ENCODE measurements at regions not wholly inside any gene's neighbourhood (a gene's known extent, or its start where the extent isn't known, plus 50 kb on each side); places are given as distances from the start of the nearest gene placed in this dataset.

- Histone ChIP-seq H3K9ac (ENCODE audit: control insufficient read depth, extremely low read depth, insufficient read depth, low read length) (no peak overlapping the region), H3K4me3 (ENCODE audit: control insufficient read depth in 2 of 3, extremely low read depth in 1 of 3, insufficient read depth in 2 of 3, low read depth in 1 of 3, low read length in 3 of 3) (no peak overlapping the region), H3K9me1 (ENCODE audit: control insufficient read depth, extremely low read depth, insufficient read depth, low read length) (no peaks in the 10 kb centered on the region), H3K79me2 (ENCODE audit: control insufficient read depth, insufficient read depth, low read length) (no peaks in the 10 kb centered on the region), H3K27ac (ENCODE audit: control insufficient read depth, insufficient read depth, low read length) (no peak overlapping the region), H3K27me3 (ENCODE audit: control insufficient read depth, extremely low read depth, insufficient read depth, low read length) (no peaks in the 10 kb centered on the region), H2AFZ (ENCODE audit: control insufficient read depth, low read length) (no peak overlapping the region), H3K4me1 (ENCODE audit: control insufficient read depth, extremely low read depth, insufficient read depth, low read length) (no peaks in the 10 kb centered on the region), H3K36me3 (ENCODE audit: control insufficient read depth in 2 of 2, extremely low read depth in 1 of 2, insufficient read depth in 2 of 2, low read length in 2 of 2) (no peaks in the 10 kb centered on the region), H3K4me2 (ENCODE audit: control insufficient read depth, extremely low read depth, insufficient read depth, low read depth, low read length) (no peak overlapping the region), H4K20me1 (ENCODE audit: control insufficient read depth, extremely low read depth, insufficient read depth, low read length) (no peaks in the 10 kb centered on the region), H3K9me3 (ENCODE audit: control insufficient read depth, low read depth, low read length) (peaks cover 6% of the 10 kb centered on the region)
- FAIRE-seq (no peak), DNase-seq (ENCODE audit: low read depth, low spot score) (no peak)
- TF ChIP-seq EZH2 (IDR thresholded peaks at IDR 0.05; ENCODE audit: low read length) = no peak
- peak in 1 of 3 experiments; percentile 5 for TF ChIP-seq CTCF (optimal IDR thresholded peaks at IDR 0.05 in 1 of 3, IDR thresholded peaks at IDR 0.05 in 1 of 3, conservative IDR thresholded peaks at IDR 0.05 in 1 of 3; ENCODE audit: extremely low read depth in 1 of 3, insufficient read depth in 2 of 3, low read length in 3 of 3)
- dilution Hi-C loops (cut with MboI; ENCODE audit: extremely low pct_ligation_motif_present, low sequenced_read_pairs) = no loop called here
These were observed 716.5 kb downstream of the MTRR start for GRCh38 chr5:8585230-8586018.

- no peak for DNase-seq (ENCODE audit: low read depth, low spot score)
- no peak overlapping the region for H3K27ac ChIP-seq (ENCODE audit: control insufficient read depth, insufficient read depth, low read length)
- no peaks in the 10 kb centered on the region for H3K9me1 ChIP-seq (ENCODE audit: control insufficient read depth, extremely low read depth, insufficient read depth, low read length)
- TF ChIP-seq CTCF (optimal IDR thresholded peaks at IDR 0.05 in 1 of 3, IDR thresholded peaks at IDR 0.05 in 1 of 3, conservative IDR thresholded peaks at IDR 0.05 in 1 of 3; ENCODE audit: extremely low read depth in 1 of 3, insufficient read depth in 2 of 3, low read length in 3 of 3) (no peak), EZH2 (IDR thresholded peaks at IDR 0.05; ENCODE audit: low read length) (no peak)
- no peaks in the 10 kb centered on the region for H3K4me1 ChIP-seq (ENCODE audit: control insufficient read depth, extremely low read depth, insufficient read depth, low read length)
- H3K4me2 ChIP-seq (ENCODE audit: control insufficient read depth, extremely low read depth, insufficient read depth, low read depth, low read length) = no peak overlapping the region
- H3K9me3 ChIP-seq (ENCODE audit: control insufficient read depth, low read depth, low read length) = peaks cover 2% of the 10 kb centered on the region
- dilution Hi-C loops (cut with MboI; ENCODE audit: extremely low pct_ligation_motif_present, low sequenced_read_pairs) = no loop called here
- H3K4me3 ChIP-seq (ENCODE audit: control insufficient read depth in 2 of 3, extremely low read depth in 1 of 3, insufficient read depth in 2 of 3, low read depth in 1 of 3, low read length in 3 of 3) = no peak overlapping the region
- H2AFZ ChIP-seq (ENCODE audit: control insufficient read depth, low read length) = no peak overlapping the region
- no peak for FAIRE-seq
- no peaks in the 10 kb centered on the region for H3K36me3 ChIP-seq (ENCODE audit: control insufficient read depth in 2 of 2, extremely low read depth in 1 of 2, insufficient read depth in 2 of 2, low read length in 2 of 2)
- H3K9ac ChIP-seq (ENCODE audit: control insufficient read depth, extremely low read depth, insufficient read depth, low read length) = no peak overlapping the region
- H4K20me1 ChIP-seq (ENCODE audit: control insufficient read depth, extremely low read depth, insufficient read depth, low read length) = no peaks in the 10 kb centered on the region
- no peaks in the 10 kb centered on the region for H3K79me2 ChIP-seq (ENCODE audit: control insufficient read depth, insufficient read depth, low read length)
- no peaks in the 10 kb centered on the region for H3K27me3 ChIP-seq (ENCODE audit: control insufficient read depth, extremely low read depth, insufficient read depth, low read length)
These were observed 722.0 kb downstream of the MTRR start for GRCh38 chr5:8590959-8591358.

Data from keratinocyte (primary cell).